Vagina (tissue), 2 donors: ENCODE measurements at regions not wholly inside any gene's neighbourhood (a gene's known extent, or its start where the extent isn't known, plus 50 kb on each side); places are given as distances from the start of the nearest gene placed in this dataset.

Experiments used
- DNase-seq, 2 donors: peaks; one replicate each; pipeline ENCODE4 v3.0.0-alpha.2; 2017; ENCODE audit errors: extremely low spot score in 2 of 2
- H3K27ac ChIP-seq: fragments of 200-600 bp; sonication (generic); one replicate; pipeline ENCODE4 v1.5.1; 2019
- H3K27me3 ChIP-seq: fragments of 200-600 bp; sonication (generic); one replicate; pipeline ENCODE4 v1.5.1; 2019
- H3K36me3 ChIP-seq, 2 donors: fragments of 200-600 bp; sonication (generic); one replicate each; pipeline ENCODE4 v1.5.1; 2017 to 2019
- H3K4me1 ChIP-seq: fragments of 200-600 bp; sonication (generic); one replicate; pipeline ENCODE4 v1.5.1; 2019
- H3K4me3 ChIP-seq, 2 donors: fragments of 200-600 bp; sonication (generic); 1 replicate in 1 of 2; 2 replicates in 1 of 2; pipeline ENCODE4 v1.5.1; 2016 to 2019
- H3K9me3 ChIP-seq: fragments of 200-600 bp; sonication (generic); one replicate; pipeline ENCODE4 v1.5.1; 2019
- POLR2A ChIP-seq, 2 donors: fragments of 450-650 bp; IDR thresholded peaks; one replicate each; pipeline ENCODE4 v1.6.1; 2017; ENCODE audit warnings: antibody characterized with exemption in 2 of 2, mild to moderate bottlenecking in 2 of 2, moderate library complexity in 2 of 2
- POLR2AphosphoS5 ChIP-seq, 2 donors: sonication (generic); formaldehyde crosslinking; IDR thresholded peaks; one replicate each; pipeline ENCODE4 v1.9.0; 2017; ENCODE audit warnings: antibody characterized with exemption in 2 of 2, mild to moderate bottlenecking in 2 of 2, low read depth in 1 of 2; ENCODE audit not compliant: insufficient read depth in 1 of 2
- intact Hi-C: fragments of 100-400 bp; cut with DNase I; formaldehyde crosslinking; loops from one replicate; pipeline ENCODE4 v1.15.1; 2023
- TF ChIP-seq, protein P1 (sequence below), 3 experiments: fragments of 450-650 bp in 2 of 3; fragments of 200-600 bp in 1 of 3; sonication (generic) in 1 of 3; IDR thresholded peaks; one replicate each; pipeline ENCODE4 v1.5.1; 2017 to 2019; ENCODE audit warnings: antibody characterized with exemption in 3 of 3, mild to moderate bottlenecking in 2 of 3, moderate library complexity in 2 of 3

GRCh38 chr9:78997296-78997695, 574.5 kb upstream of the TLE4 start:
- H3K36me3 ChIP-seq: no peaks in the 10 kb centered on the region
- intact Hi-C loops: no loop called here
- H3K27ac ChIP-seq: no peak overlapping the region
- H3K9me3 ChIP-seq: no peaks in the 10 kb centered on the region
- no peak for DNase-seq
- TF ChIP-seq, protein P1, sequence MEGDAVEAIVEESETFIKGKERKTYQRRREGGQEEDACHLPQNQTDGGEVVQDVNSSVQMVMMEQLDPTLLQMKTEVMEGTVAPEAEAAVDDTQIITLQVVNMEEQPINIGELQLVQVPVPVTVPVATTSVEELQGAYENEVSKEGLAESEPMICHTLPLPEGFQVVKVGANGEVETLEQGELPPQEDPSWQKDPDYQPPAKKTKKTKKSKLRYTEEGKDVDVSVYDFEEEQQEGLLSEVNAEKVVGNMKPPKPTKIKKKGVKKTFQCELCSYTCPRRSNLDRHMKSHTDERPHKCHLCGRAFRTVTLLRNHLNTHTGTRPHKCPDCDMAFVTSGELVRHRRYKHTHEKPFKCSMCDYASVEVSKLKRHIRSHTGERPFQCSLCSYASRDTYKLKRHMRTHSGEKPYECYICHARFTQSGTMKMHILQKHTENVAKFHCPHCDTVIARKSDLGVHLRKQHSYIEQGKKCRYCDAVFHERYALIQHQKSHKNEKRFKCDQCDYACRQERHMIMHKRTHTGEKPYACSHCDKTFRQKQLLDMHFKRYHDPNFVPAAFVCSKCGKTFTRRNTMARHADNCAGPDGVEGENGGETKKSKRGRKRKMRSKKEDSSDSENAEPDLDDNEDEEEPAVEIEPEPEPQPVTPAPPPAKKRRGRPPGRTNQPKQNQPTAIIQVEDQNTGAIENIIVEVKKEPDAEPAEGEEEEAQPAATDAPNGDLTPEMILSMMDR (IDR thresholded peaks at IDR 0.05): no peak
- no peak for TF ChIP-seq POLR2A (IDR thresholded peaks at IDR 0.05)
- no peak for TF ChIP-seq POLR2AphosphoS5 (IDR thresholded peaks at IDR 0.05; ENCODE audit: insufficient read depth in 1 of 2, low read depth in 1 of 2)
- no peak overlapping the region for H3K4me3 ChIP-seq
- H3K4me1 ChIP-seq: no peaks in the 10 kb centered on the region
- no peaks in the 10 kb centered on the region for H3K27me3 ChIP-seq

- intact Hi-C loops: loop anchor here (5.0 kb wide), 1 partner anchor 168 kb away; no protein-coding TSS in a partner anchor
- no peak overlapping the region for H3K27ac ChIP-seq
- H3K9me3 ChIP-seq: no peaks in the 10 kb centered on the region
- TF ChIP-seq POLR2A (IDR thresholded peaks at IDR 0.05): no peak
- DNase-seq: no peak
- H3K36me3 ChIP-seq: no peaks in the 10 kb centered on the region
- H3K27me3 ChIP-seq: no peaks in the 10 kb centered on the region
- H3K4me3 ChIP-seq: no peak overlapping the region
- no peaks in the 10 kb centered on the region for H3K4me1 ChIP-seq
Measured at GRCh38 chr9:79000230-79001002, 571.3 kb upstream of the TLE4 start.

DNA sequence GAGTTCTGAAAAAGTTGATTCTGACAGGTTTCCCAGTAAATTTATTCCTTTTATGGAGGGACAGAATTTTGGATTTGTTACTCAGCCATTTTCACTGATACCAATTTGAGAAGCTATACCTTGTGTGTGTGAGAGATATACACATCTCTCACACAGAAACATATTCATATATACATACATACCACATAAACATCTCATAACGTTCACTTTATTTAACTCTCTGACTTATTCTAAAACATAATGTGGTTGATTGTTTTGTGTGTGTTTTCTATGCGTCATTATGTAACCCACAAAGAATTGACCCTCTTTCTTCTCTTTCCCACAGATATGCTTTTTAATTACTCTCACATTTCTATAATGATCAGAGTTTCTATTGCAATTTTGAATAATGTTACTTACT, 570.8 kb upstream of the TLE4 start:
- Histone ChIP-seq H3K4me1 (no peaks in the 10 kb centered on the region), H3K4me3 (no peak overlapping the region), H3K9me3 (no peaks in the 10 kb centered on the region), H3K36me3 (no peaks in the 10 kb centered on the region), H3K27me3 (no peaks in the 10 kb centered on the region), H3K27ac (no peak overlapping the region)
- DNase-seq: no peak
- TF ChIP-seq, protein P1 (IDR thresholded peaks at IDR 0.05): no peak
- TF ChIP-seq POLR2AphosphoS5 (IDR thresholded peaks at IDR 0.05; ENCODE audit: insufficient read depth in 1 of 2, low read depth in 1 of 2) (no peak), POLR2A (IDR thresholded peaks at IDR 0.05) (no peak)
- intact Hi-C loops: loop anchor here (5.0 kb wide), 1 partner anchor 169 kb away; no protein-coding TSS in a partner anchor

GRCh38 chr9:79003514-79003913, 568.3 kb upstream of the TLE4 start:
- H3K27me3 ChIP-seq: no peaks in the 10 kb centered on the region
- no peak overlapping the region for H3K27ac ChIP-seq
- H3K36me3 ChIP-seq: no peaks in the 10 kb centered on the region
- no peaks in the 10 kb centered on the region for H3K9me3 ChIP-seq
- DNase-seq: no peak
- intact Hi-C loops: loop anchor here (5.0 kb wide), 1 partner anchor 171 kb away; no protein-coding TSS in a partner anchor
- H3K4me3 ChIP-seq: no peak overlapping the region
- no peaks in the 10 kb centered on the region for H3K4me1 ChIP-seq
- TF ChIP-seq, protein P1 (IDR thresholded peaks at IDR 0.05): no peak
- TF ChIP-seq POLR2A (IDR thresholded peaks at IDR 0.05): no peak
- no peak for TF ChIP-seq POLR2AphosphoS5 (IDR thresholded peaks at IDR 0.05; ENCODE audit: insufficient read depth in 1 of 2, low read depth in 1 of 2)

DNA sequence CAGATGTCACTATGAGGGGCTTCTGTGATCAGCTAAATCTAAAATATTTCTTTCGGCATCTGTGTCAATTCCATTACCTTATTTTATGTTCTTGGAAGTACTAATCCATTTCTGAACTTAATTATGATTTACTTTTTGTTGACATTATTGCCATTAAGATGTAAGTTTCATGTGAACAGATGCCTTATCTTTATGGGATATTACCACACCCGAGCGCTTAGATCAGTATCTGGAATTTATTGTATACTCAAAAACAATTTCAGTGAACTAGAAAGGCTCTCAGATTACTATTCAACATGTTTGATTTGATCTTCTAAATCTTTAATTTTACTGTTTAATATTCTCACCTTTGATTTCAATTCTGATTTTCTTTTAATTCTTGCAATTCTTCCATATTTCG, 567.7 kb upstream of the TLE4 start:
- Histone ChIP-seq H3K4me3 (no peak overlapping the region), H3K27ac (no peak overlapping the region), H3K27me3 (no peaks in the 10 kb centered on the region), H3K36me3 (no peaks in the 10 kb centered on the region), H3K4me1 (no peaks in the 10 kb centered on the region), H3K9me3 (no peaks in the 10 kb centered on the region)
- no peak for TF ChIP-seq POLR2A (IDR thresholded peaks at IDR 0.05)
- no peak for TF ChIP-seq POLR2AphosphoS5 (IDR thresholded peaks at IDR 0.05; ENCODE audit: insufficient read depth in 1 of 2, low read depth in 1 of 2)
- no peak for DNase-seq
- intact Hi-C loops: loop anchor here (5.0 kb wide), 1 partner anchor 172 kb away; no protein-coding TSS in a partner anchor

DNA sequence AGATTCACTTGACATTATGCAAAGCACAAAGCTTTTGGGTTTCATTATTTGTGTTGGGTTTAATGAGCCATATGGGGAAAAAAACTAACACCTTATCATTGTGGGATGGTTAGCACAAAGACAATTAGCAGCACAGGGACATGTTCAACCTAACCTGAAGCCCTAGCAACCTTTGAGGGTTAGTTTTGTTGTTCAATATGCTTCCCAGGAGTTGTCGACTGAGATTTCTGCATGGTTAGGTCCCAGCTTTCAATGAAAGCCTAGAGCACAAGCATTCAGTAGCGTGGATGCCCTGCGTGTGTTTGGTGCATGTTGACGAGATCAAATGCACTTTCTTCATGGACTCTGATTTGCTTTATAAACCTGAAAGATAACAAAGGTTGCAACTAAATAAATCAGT, 565.2 kb upstream of the TLE4 start:
- no peak overlapping the region for H3K27ac ChIP-seq
- H3K4me1 ChIP-seq: no peaks in the 10 kb centered on the region
- no peak overlapping the region for H3K4me3 ChIP-seq
- intact Hi-C loops: no loop called here
- TF ChIP-seq POLR2AphosphoS5 (IDR thresholded peaks at IDR 0.05; ENCODE audit: insufficient read depth in 1 of 2, low read depth in 1 of 2) (no peak), POLR2A (IDR thresholded peaks at IDR 0.05) (no peak)
- TF ChIP-seq, protein P1 (IDR thresholded peaks at IDR 0.05): no peak
- no peak for DNase-seq
- no peaks in the 10 kb centered on the region for H3K36me3 ChIP-seq
- no peaks in the 10 kb centered on the region for H3K27me3 ChIP-seq
- H3K9me3 ChIP-seq: no peaks in the 10 kb centered on the region
